BLaER1 (cell line): ENCODE measurements at regions not wholly inside any gene's neighbourhood (a gene's known extent, or its start where the extent isn't known, plus 50 kb on each side); places are given as distances from the start of the nearest gene placed in this dataset.

Experiments
- H3K27ac ChIP-seq: shearing (Covaris generic); formaldehyde crosslinking; 2 replicates; pipeline ENCODE4 v1.8.1; 2022
- H3K27me3 ChIP-seq: shearing (Covaris generic); formaldehyde crosslinking; 2 replicates; pipeline ENCODE4 v1.8.1; 2022
- H3K36me3 ChIP-seq: shearing (Covaris generic); formaldehyde crosslinking; 2 replicates; pipeline ENCODE4 v1.8.1; 2022
- H3K4me1 ChIP-seq: shearing (Covaris generic); formaldehyde crosslinking; 2 replicates; pipeline ENCODE4 v1.8.1; 2022
- H3K4me2 ChIP-seq: shearing (Covaris generic); formaldehyde crosslinking; 2 replicates; pipeline ENCODE4 v1.8.1; 2022
- H3K4me3 ChIP-seq: shearing (Covaris generic); formaldehyde crosslinking; 2 replicates; pipeline ENCODE4 v1.8.1; 2022
- H3K9ac ChIP-seq: shearing (Covaris generic); formaldehyde crosslinking; 2 replicates; pipeline ENCODE4 v1.8.1; 2022
- H3K9me3 ChIP-seq: shearing (Covaris generic); formaldehyde crosslinking; 2 replicates; pipeline ENCODE4 v1.8.1; 2022
- H4K20me1 ChIP-seq: shearing (Covaris generic); formaldehyde crosslinking; 2 replicates; pipeline ENCODE4 v1.8.1; 2022
- Cebpa-rat ChIP-seq: shearing (Covaris generic); IDR thresholded peaks from 2 replicates; pipeline ENCODE4 v1.8.1; 2022

- H3K27ac ChIP-seq = no peak overlapping the region
- no peaks in the 10 kb centered on the region for H3K27me3 ChIP-seq
- no peak overlapping the region for H3K4me2 ChIP-seq
- H3K4me3 ChIP-seq = no peak overlapping the region
- no peaks in the 10 kb centered on the region for H4K20me1 ChIP-seq
- TF ChIP-seq Cebpa-rat = no peak
- H3K9ac ChIP-seq = no peak overlapping the region
- no peaks in the 10 kb centered on the region for H3K36me3 ChIP-seq
- no peaks in the 10 kb centered on the region for H3K4me1 ChIP-seq
- H3K9me3 ChIP-seq = peaks cover 4% of the 10 kb centered on the region; the same call in 1 of the 2 replicates
Measured at GRCh38 chr5:82905986-82906385, 171.2 kb downstream of the TMEM167A start.

GRCh38 chr5:82901281-82901888, 175.8 kb downstream of the TMEM167A start:
- no peak overlapping the region for H3K9ac ChIP-seq
- no peak overlapping the region for H3K27ac ChIP-seq
- no peaks in the 10 kb centered on the region for H4K20me1 ChIP-seq
- no peak for TF ChIP-seq Cebpa-rat
- H3K9me3 ChIP-seq = peaks cover 4% of the 10 kb centered on the region; the same call in 1 of the 2 replicates
- no peaks in the 10 kb centered on the region for H3K4me1 ChIP-seq
- no peak overlapping the region for H3K4me2 ChIP-seq
- no peaks in the 10 kb centered on the region for H3K27me3 ChIP-seq
- H3K4me3 ChIP-seq = no peak overlapping the region
- no peaks in the 10 kb centered on the region for H3K36me3 ChIP-seq

- no peak overlapping the region for H3K27ac ChIP-seq
- no peaks in the 10 kb centered on the region for H3K27me3 ChIP-seq
- H3K4me3 ChIP-seq = no peak overlapping the region
- H3K9ac ChIP-seq = no peak overlapping the region
- no peaks in the 10 kb centered on the region for H3K36me3 ChIP-seq
- no peak overlapping the region for H3K4me2 ChIP-seq
- no peaks in the 10 kb centered on the region for H4K20me1 ChIP-seq
- no peaks in the 10 kb centered on the region for H3K9me3 ChIP-seq
- H3K4me1 ChIP-seq = no peaks in the 10 kb centered on the region
- no peak for TF ChIP-seq Cebpa-rat
Measured at GRCh38 chr5:82894716-82895115, 182.5 kb downstream of the TMEM167A start.

DNA sequence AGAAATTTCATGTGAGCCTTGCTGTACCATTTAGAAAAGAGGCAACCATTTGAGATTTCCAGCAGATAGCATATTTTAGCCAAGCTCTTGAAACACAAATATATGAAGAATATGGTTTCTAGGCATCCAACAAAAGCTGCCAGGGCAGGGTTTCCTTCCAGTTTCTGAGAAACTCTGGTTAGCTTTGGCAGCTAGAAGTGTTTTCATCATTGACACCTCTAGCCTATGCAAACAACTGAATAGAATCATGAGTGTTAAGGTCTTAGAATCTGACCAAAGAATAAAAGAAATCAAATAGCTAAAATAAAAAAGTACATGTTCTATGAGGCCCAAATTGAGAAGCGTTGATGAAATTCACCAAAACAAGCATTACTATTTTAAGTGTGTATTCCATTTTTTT, 188.1 kb downstream of the TMEM167A start:
- H3K9ac ChIP-seq = no peak overlapping the region
- no peak for TF ChIP-seq Cebpa-rat
- H3K27ac ChIP-seq = no peak overlapping the region
- H3K9me3 ChIP-seq = no peaks in the 10 kb centered on the region
- no peak overlapping the region for H3K4me3 ChIP-seq
- H3K36me3 ChIP-seq = no peaks in the 10 kb centered on the region
- H4K20me1 ChIP-seq = no peaks in the 10 kb centered on the region
- H3K4me2 ChIP-seq = no peak overlapping the region
- no peaks in the 10 kb centered on the region for H3K27me3 ChIP-seq
- H3K4me1 ChIP-seq = no peaks in the 10 kb centered on the region

GRCh38 chr5:82886911-82887310, 190.3 kb downstream of the TMEM167A start:
- no peak overlapping the region for H3K27ac ChIP-seq
- 0 out of 2 replicates have a peak, but pooled peaks cover 1% of the 10 kb centered on the region for H3K4me1 ChIP-seq
- H3K4me2 ChIP-seq = no peak overlapping the region

DNA sequence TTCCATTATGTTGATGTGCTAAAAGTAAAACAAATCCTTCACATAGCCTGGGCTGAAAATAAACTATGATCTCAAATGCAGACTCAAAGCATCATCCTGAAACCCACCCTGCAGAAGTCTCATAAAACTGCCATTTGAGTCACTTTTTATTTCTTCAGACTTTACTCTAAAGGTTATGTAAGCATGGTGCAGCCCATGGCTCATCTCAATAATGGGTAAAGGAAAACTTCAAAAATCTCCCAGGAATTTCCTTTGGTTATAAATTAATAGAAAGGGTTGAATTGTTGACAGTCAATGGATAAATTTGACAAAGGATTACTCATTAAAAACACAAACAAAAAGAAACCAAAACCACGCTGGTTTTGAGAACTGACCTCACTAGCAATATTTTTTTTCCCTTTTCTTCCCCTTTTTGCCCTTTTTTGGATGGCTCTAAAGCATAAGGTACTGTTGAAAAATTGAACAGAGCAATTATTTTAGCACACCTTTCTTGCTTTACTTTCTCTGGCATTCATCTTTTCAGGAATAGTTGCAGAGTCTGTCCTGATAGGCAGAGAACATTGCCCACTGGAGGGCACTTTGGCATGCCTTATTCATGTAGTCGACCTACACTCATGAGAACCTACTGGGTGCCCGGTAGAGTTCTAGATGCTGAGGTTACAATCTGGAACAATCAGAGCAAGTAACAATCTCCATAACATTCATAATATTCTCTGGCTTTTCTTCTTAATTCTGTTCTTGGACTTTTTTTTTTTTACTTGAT, 191.4 kb downstream of the TMEM167A start:
- no peak for TF ChIP-seq Cebpa-rat
- peaks cover 1% of the 10 kb centered on the region for H3K9me3 ChIP-seq

More at GRCh38 chr5:82886911-82887310, 190.3 kb downstream of the TMEM167A start:
- Histone ChIP-seq H3K27me3 (no peaks in the 10 kb centered on the region), H3K9me3 (no peaks in the 10 kb centered on the region), H3K9ac (no peak overlapping the region), H4K20me1 (no peaks in the 10 kb centered on the region), H3K36me3 (no peaks in the 10 kb centered on the region), H3K4me3 (no peak overlapping the region)
- TF ChIP-seq Cebpa-rat = no peak

GRCh38 chr5:82884821-82885471, 192.2 kb downstream of the TMEM167A start:
- Histone ChIP-seq H3K4me2 (no peak overlapping the region), H3K9me3 (peaks cover 10% of the 10 kb centered on the region), H3K27me3 (no peaks in the 10 kb centered on the region), H4K20me1 (no peaks in the 10 kb centered on the region), H3K4me3 (no peak overlapping the region), H3K36me3 (no peaks in the 10 kb centered on the region), H3K4me1 (0 out of 2 replicates have a peak, but pooled peaks cover 5% of the 10 kb centered on the region), H3K27ac (no peak overlapping the region), H3K9ac (no peak overlapping the region)
- no peak for TF ChIP-seq Cebpa-rat

More for the DNA sequence above, 191.4 kb downstream of the TMEM167A start:
- no peaks in the 10 kb centered on the region for H3K27me3 ChIP-seq
- 0 out of 2 replicates have a peak, but pooled peaks cover 5% of the 10 kb centered on the region for H3K4me1 ChIP-seq
- H3K4me2 ChIP-seq = no peak overlapping the region
- no peak overlapping the region for H3K4me3 ChIP-seq
- H4K20me1 ChIP-seq = no peaks in the 10 kb centered on the region
- no peak overlapping the region for H3K27ac ChIP-seq
- no peak overlapping the region for H3K9ac ChIP-seq
- no peaks in the 10 kb centered on the region for H3K36me3 ChIP-seq

DNA sequence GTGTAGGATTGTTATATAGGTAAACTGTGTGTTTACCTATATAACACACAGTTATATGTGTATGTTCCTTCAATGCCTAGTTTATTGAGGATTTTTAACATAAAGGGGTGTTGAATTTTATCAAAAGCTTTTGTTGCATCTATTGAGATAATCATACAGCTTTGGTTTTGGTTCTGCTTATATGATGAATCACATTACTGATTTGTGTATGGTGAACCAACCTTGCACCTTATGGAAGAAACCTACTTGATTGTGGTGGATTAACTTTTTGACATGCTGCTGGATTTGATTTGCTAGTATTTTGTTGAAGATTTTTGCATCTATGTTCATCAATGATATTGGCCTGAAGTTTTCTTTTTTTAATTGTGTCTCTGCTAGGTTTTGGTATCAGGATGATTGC, 194.9 kb downstream of the TMEM167A start:
- H3K4me2 ChIP-seq = no peak overlapping the region
- H3K9me3 ChIP-seq = peaks cover 18% of the 10 kb centered on the region
- H4K20me1 ChIP-seq = no peaks in the 10 kb centered on the region
- TF ChIP-seq Cebpa-rat = no peak
- H3K9ac ChIP-seq = no peak overlapping the region
- H3K4me1 ChIP-seq = 0 out of 2 replicates have a peak, but pooled peaks cover 5% of the 10 kb centered on the region
- no peak overlapping the region for H3K4me3 ChIP-seq
- no peaks in the 10 kb centered on the region for H3K36me3 ChIP-seq
- H3K27me3 ChIP-seq = no peaks in the 10 kb centered on the region
- no peak overlapping the region for H3K27ac ChIP-seq

DNA sequence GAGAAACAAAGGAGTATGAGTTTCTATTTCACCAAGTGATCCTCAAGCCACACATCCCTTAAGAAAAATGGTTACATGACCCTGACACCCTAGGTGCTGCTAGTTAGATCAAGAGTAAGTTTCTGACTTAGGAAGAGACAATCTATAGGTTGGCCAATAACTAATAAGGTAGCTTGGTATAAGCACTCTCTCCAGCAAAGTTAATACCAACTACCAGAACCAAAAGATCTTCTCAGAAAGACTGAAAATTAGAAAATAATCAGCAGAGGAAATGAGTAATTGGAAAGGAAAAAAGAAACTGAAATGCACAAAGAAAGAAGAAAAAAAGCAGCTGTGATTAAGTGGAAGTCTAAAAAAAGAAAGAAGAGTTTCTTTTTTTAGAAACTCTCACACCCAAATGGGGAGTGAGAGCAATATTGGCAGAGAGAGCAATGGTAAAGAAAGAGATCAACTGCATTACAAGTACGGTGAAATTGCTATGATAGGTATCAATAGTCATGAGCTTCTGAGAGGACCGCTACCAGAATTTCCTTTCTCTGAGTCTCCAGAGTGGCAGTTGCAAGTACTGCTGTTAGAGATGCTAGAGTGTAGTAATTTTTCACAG, 195.5 kb downstream of the TMEM167A start:
- H3K36me3 ChIP-seq = no peaks in the 10 kb centered on the region
- no peaks in the 10 kb centered on the region for H4K20me1 ChIP-seq
- H3K27me3 ChIP-seq = no peaks in the 10 kb centered on the region
- H3K4me3 ChIP-seq = no peak overlapping the region
- H3K4me2 ChIP-seq = no peak overlapping the region
- H3K4me1 ChIP-seq = 0 out of 2 replicates have a peak, but pooled peaks cover 5% of the 10 kb centered on the region
- H3K9ac ChIP-seq = no peak overlapping the region
- H3K27ac ChIP-seq = no peak overlapping the region
- no peak for TF ChIP-seq Cebpa-rat
- H3K9me3 ChIP-seq = peaks cover 18% of the 10 kb centered on the region
